Neural cell (in vitro differentiated cells): ENCODE measurements at regions not wholly inside any gene's neighbourhood (a gene's known extent, or its start where the extent isn't known, plus 50 kb on each side); places are given as distances from the start of the nearest gene placed in this dataset.

ENCODE experiments used
- CTCF ChIP-seq: fragments of 450-650 bp; IDR thresholded peaks from 2 replicates; pipeline ENCODE4 v1.5.1; 2014; ENCODE audit warnings: antibody characterized with exemption, mild to moderate bottlenecking, moderate library complexity; ENCODE audit not compliant: poor library complexity, severe bottlenecking
- EP300 ChIP-seq: fragments of 450-650 bp; conservative IDR thresholded peaks from 2 replicates; pipeline ENCODE4 v1.6.1; 2014; ENCODE audit warnings: antibody characterized with exemption, mild to moderate bottlenecking, moderate library complexity; ENCODE audit not compliant: poor library complexity, severe bottlenecking
- EZH2 ChIP-seq: fragments of 200-600, 300-800 bp; shearing (Covaris generic), sonication (generic); IDR thresholded peaks from 2 replicates; pipeline ENCODE4 v1.6.1; 2014; ENCODE audit warnings: antibody characterized with exemption, low read length, borderline replicate concordance, mild to moderate bottlenecking; ENCODE audit not compliant: insufficient read depth, poor library complexity, severe bottlenecking
- POLR2AphosphoS5 ChIP-seq: IDR thresholded peaks from 2 replicates; pipeline ENCODE4 v1.6.1; 2012
- RAD21 ChIP-seq: fragments of 450-650 bp; conservative IDR thresholded peaks from 2 replicates; pipeline ENCODE4 v1.6.1; 2014; ENCODE audit warnings: antibody characterized with exemption, mild to moderate bottlenecking, moderate library complexity
- TAF1 ChIP-seq: IDR thresholded peaks from 2 replicates; pipeline ENCODE4 v1.6.1; 2012; ENCODE audit warnings: low read depth
- TF ChIP-seq, protein P1 (sequence below): IDR thresholded peaks from 2 replicates; pipeline ENCODE4 v1.6.1; 2012; ENCODE audit warnings: borderline replicate concordance

GRCh38 chr3:174417573-174417972, 441.6 kb upstream of the NAALADL2 start:
- TF ChIP-seq CTCF, result no peak
- no peak for TF ChIP-seq RAD21
- no peak for TF ChIP-seq POLR2AphosphoS5
- TF ChIP-seq TAF1, result no peak
- no peak for TF ChIP-seq EP300
- no peak for TF ChIP-seq EZH2
- TF ChIP-seq, protein P1, sequence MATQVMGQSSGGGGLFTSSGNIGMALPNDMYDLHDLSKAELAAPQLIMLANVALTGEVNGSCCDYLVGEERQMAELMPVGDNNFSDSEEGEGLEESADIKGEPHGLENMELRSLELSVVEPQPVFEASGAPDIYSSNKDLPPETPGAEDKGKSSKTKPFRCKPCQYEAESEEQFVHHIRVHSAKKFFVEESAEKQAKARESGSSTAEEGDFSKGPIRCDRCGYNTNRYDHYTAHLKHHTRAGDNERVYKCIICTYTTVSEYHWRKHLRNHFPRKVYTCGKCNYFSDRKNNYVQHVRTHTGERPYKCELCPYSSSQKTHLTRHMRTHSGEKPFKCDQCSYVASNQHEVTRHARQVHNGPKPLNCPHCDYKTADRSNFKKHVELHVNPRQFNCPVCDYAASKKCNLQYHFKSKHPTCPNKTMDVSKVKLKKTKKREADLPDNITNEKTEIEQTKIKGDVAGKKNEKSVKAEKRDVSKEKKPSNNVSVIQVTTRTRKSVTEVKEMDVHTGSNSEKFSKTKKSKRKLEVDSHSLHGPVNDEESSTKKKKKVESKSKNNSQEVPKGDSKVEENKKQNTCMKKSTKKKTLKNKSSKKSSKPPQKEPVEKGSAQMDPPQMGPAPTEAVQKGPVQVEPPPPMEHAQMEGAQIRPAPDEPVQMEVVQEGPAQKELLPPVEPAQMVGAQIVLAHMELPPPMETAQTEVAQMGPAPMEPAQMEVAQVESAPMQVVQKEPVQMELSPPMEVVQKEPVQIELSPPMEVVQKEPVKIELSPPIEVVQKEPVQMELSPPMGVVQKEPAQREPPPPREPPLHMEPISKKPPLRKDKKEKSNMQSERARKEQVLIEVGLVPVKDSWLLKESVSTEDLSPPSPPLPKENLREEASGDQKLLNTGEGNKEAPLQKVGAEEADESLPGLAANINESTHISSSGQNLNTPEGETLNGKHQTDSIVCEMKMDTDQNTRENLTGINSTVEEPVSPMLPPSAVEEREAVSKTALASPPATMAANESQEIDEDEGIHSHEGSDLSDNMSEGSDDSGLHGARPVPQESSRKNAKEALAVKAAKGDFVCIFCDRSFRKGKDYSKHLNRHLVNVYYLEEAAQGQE, result no peak
